HepG2 (cell line): ENCODE measurements at regions not wholly inside any gene's neighbourhood (a gene's known extent, or its start where the extent isn't known, plus 50 kb on each side); places are given as distances from the start of the nearest gene placed in this dataset.

Experiments used
- ATAC-seq: fragments of 200-7000 bp; cut with Tn5 transposase; 3 replicates; pipeline ENCODE4 v1.9.1; 2020; ENCODE audit warnings: mild to moderate bottlenecking, moderate library complexity
- BruUV-seq: library from RNA; stranded (reverse); fragments of 400-500 nt; replicated peaks from 2 replicates; lab custom pipeline; 2021; lab: Mats Ljungman, UMichigan
- CTCF ChIA-PET: fragments of 300-600 bp; formaldehyde crosslinking; extraction: SDS; loops from one replicate; lab custom pipeline; 2021; ENCODE audit warnings: low total read pairs, inconsistent platforms, low intra/inter-chr PET ratio; lab: Yijun Ruan, JAX
- POLR2A ChIA-PET: fragments of 350-600 bp; sonication (Branson Sonifier 250); formaldehyde crosslinking; loops from one replicate; lab custom pipeline; 2020; ENCODE audit warnings: antibody characterized with exemption, inconsistent platforms; lab: Yijun Ruan, JAX
- DNase-seq: peaks from one replicate; pipeline ENCODE4 v3.0.0-alpha.2; 2015; ENCODE audit warnings: low spot score
- FAIRE-seq: peaks from 3 replicates; lab custom pipeline; 2011; peaks lifted over from hg19 to GRCh38; lab: Jason Lieb, UNC
- H2AFZ ChIP-seq: one replicate; pipeline ENCODE4 v1.6.1; 2011; ENCODE audit warnings: low read length, inconsistent platforms
- H3K27ac ChIP-seq: fragments of 300-600 bp; 3 replicates; pipeline ENCODE4 v1.8.0; 2011; ENCODE audit warnings: mixed run types, mild to moderate bottlenecking, mixed read lengths, low read length, inconsistent platforms; ENCODE audit not compliant: insufficient read depth; ENCODE audit errors: extremely low read length
- H3K27me3 ChIP-seq, 2 experiments: fragments of 200-600 bp in 1 of 2; 2 replicates in 1 of 2; 3 replicates in 1 of 2; pipeline versions ENCODE4 v1.6.0 to v1.8.0; 2011; ENCODE audit warnings: low read length in 2 of 2, mild to moderate bottlenecking in 2 of 2, moderate library complexity in 2 of 2, inconsistent platforms in 1 of 2; ENCODE audit not compliant: insufficient read depth in 2 of 2, control insufficient read depth in 1 of 2
- H3K36me3 ChIP-seq, 2 experiments: fragments of 200-600 bp in 1 of 2; replicated peaks in 1 of 2; 2 replicates in 1 of 2; 3 replicates in 1 of 2; pipeline versions ENCODE4 v1.5.1 to v1.8.0; 2011; ENCODE audit warnings: low read length in 2 of 2, inconsistent platforms in 1 of 2; ENCODE audit not compliant: insufficient read depth in 2 of 2, control insufficient read depth in 1 of 2
- H3K4me1 ChIP-seq: 2 replicates; pipeline ENCODE4 v1.5.1; 2012; ENCODE audit warnings: low read length, inconsistent platforms; ENCODE audit not compliant: insufficient read depth
- H3K4me2 ChIP-seq: 2 replicates; pipeline ENCODE4 v1.6.0; 2011; ENCODE audit warnings: low read depth, low read length, inconsistent platforms
- H3K4me3 ChIP-seq, 3 experiments: fragments of 200-600 bp in 1 of 3; sonication (generic), shearing (Covaris generic) in 1 of 3; replicated peaks in 1 of 3; 2 replicates each; pipeline ENCODE4 v1.5.1; 2011 to 2016; ENCODE audit warnings: low read length in 3 of 3, inconsistent platforms in 2 of 3, low read depth in 2 of 3, mild to moderate bottlenecking in 2 of 3, control low read depth in 1 of 3, mixed read lengths in 1 of 3; ENCODE audit not compliant: insufficient read depth in 1 of 3
- H3K79me2 ChIP-seq: one replicate; pipeline ENCODE4 v1.6.1; 2011; ENCODE audit warnings: low read length, inconsistent platforms; ENCODE audit not compliant: insufficient read depth
- H3K9ac ChIP-seq: 2 replicates; pipeline ENCODE4 v1.6.0; 2011; ENCODE audit warnings: mild to moderate bottlenecking, low read depth, low read length, inconsistent platforms; ENCODE audit not compliant: insufficient read depth
- H3K9me3 ChIP-seq: 2 replicates; pipeline ENCODE4 v1.5.1; 2012; ENCODE audit warnings: mild to moderate bottlenecking, low read length
- H4K20me1 ChIP-seq: 2 replicates; pipeline ENCODE4 v1.6.0; 2011; ENCODE audit warnings: inconsistent platforms, mild to moderate bottlenecking, low read length, moderate library complexity; ENCODE audit not compliant: insufficient read depth
- E2F1 ChIP-seq: sonication (generic); formaldehyde crosslinking; IDR thresholded peaks from 2 replicates; pipeline ENCODE4 v1.5.0; 2020; ENCODE audit warnings: missing genetic modification reagents
- HNF1A ChIP-seq, 2 experiments: sonication (generic) in 1 of 2; formaldehyde crosslinking in 1 of 2; IDR thresholded peaks; 2 replicates each; pipeline versions ENCODE4 v1.4.0 to v1.6.1; 2016 to 2020; ENCODE audit warnings: borderline replicate concordance in 1 of 2, low read depth in 1 of 2, mild to moderate bottlenecking in 1 of 2, missing genetic modification reagents in 1 of 2
- MAF1 ChIP-seq: sonication (generic); formaldehyde crosslinking; IDR thresholded peaks from 2 replicates; pipeline ENCODE4 v1.5.0; 2020; ENCODE audit warnings: missing genetic modification reagents, borderline replicate concordance
- NFIB ChIP-seq: sonication (generic); formaldehyde crosslinking; IDR thresholded peaks from 2 replicates; pipeline ENCODE4 v1.9.0; 2021; ENCODE audit warnings: missing genetic modification reagents, mild to moderate bottlenecking, borderline replicate concordance
- PTBP1 ChIP-seq: fragments of 200-400 bp; formaldehyde crosslinking; IDR thresholded peaks from 2 replicates; pipeline ENCODE4 v1.6.1; 2018; ENCODE audit warnings: low read length, low read depth; ENCODE audit not compliant: poor library complexity, severe bottlenecking
- YEATS4 ChIP-seq: sonication (generic); formaldehyde crosslinking; IDR thresholded peaks from 2 replicates; pipeline ENCODE4 v1.4.0; 2020; ENCODE audit warnings: missing genetic modification reagents, borderline replicate concordance
- ZBTB25 ChIP-seq: IDR thresholded peaks from 2 replicates; pipeline ENCODE4 v1.6.1; 2018; ENCODE audit warnings: missing genetic modification reagents
- ZHX2 ChIP-seq, 2 experiments: sonication (generic) in 1 of 2; formaldehyde crosslinking in 1 of 2; IDR thresholded peaks; 2 replicates each; pipeline versions ENCODE4 v1.6.1 to v1.9.0; 2014 to 2022; ENCODE audit warnings: antibody characterized with exemption in 1 of 2, borderline replicate concordance in 1 of 2, inconsistent platforms in 1 of 2, low read depth in 1 of 2, missing genetic modification reagents in 1 of 2
- WGBS: methylation state at CpG from one replicate; pipeline ENCODE4 v1.1.6; 2017; ENCODE audit warnings: low lambda C conversion rate; 5-methylcytosine and 5-hydroxymethylcytosine counted together
- in situ Hi-C: cut with HindIII; loops from 2 replicates; pipeline ENCODE4 v1.10.0; 2017; ENCODE audit warnings: low pct_unique_long_range_greater_than_20kb; ENCODE audit not compliant: extremely low pct_ligation_motif_present
- intact Hi-C: fragments of 100-400 bp; cut with micrococcal nuclease; formaldehyde crosslinking; loops from one replicate; pipeline ENCODE4 v1.10.0; 2022; ENCODE audit not compliant: unreplicated experiment

GRCh38 chr6:3912361-3913076 is 63.3 kb downstream of the FAM50B start:
- peaks cover 84% of the 10 kb centered on the region for H3K4me1 ChIP-seq
- BruUV-seq: TSS peak; percentile 48
- H3K79me2 ChIP-seq: peaks cover 13% of the 10 kb centered on the region
- DNase-seq: peak; percentile 30
- intact Hi-C loops: loop anchor here (1.0 kb wide), 5 partner anchors 21 to 164 kb away; no protein-coding TSS in a partner anchor
- CTCF ChIA-PET: interaction anchor here (1.2 kb wide), 1 partner anchor 164 kb away, joined by 3 read pairs; no protein-coding TSS in a partner anchor
- H3K36me3 ChIP-seq: no peaks in the 10 kb centered on the region
- in situ Hi-C loops: no loop called here
- WGBS: 36% methylated on average over 3 of the region's 3 CpGs
- H4K20me1 ChIP-seq: no peaks in the 10 kb centered on the region
- POLR2A ChIA-PET: interaction anchor here (0.7 to 4.5 kb wide), 36 partner anchors 10 to 557 kb away, joined by 3 to 49 read pairs (median 9); partner anchors contain the start of gene FAM50B
- H3K27me3 ChIP-seq: no peaks in the 10 kb centered on the region
- H3K4me3 ChIP-seq: peak overlapping the region in 1 of 3 experiments; percentile 34; a peak in 1 of 6 replicates
- ATAC-seq: peak; percentile 11
- H2AFZ ChIP-seq: no peak overlapping the region
- peak overlapping the region; percentile 94 for H3K27ac ChIP-seq
- peaks cover 16% of the 10 kb centered on the region for H3K9me3 ChIP-seq
- H3K4me2 ChIP-seq: peak overlapping the region; percentile 69
- no peak for FAIRE-seq
- H3K9ac ChIP-seq: peak overlapping the region; percentile 69
- TF ChIP-seq MAF1 (CRISPR knock-in tag) (no peak), PTBP1 (no peak), E2F1 (CRISPR knock-in tag) (no peak), YEATS4 (CRISPR knock-in tag) (peak; percentile 42; the same call in 1 of the 2 replicates), HNF1A (IDR thresholded peaks at IDR 0.05; ENCODE audit: low read depth) (no peak), HNF1A (CRISPR knock-in tag; IDR thresholded peaks at IDR 0.05; ENCODE audit: borderline replicate concordance) (0 out of 2 replicates have a peak, but pooled peaks have one; percentile 1), ZHX2 (IDR thresholded peaks at IDR 0.05; ENCODE audit: low read depth) (no peak), ZHX2 (CRISPR knock-in tag; IDR thresholded peaks at IDR 0.05; ENCODE audit: borderline replicate concordance) (0 out of 2 replicates have a peak, but pooled peaks have one; percentile 52), NFIB (CRISPR knock-in tag) (no peak), ZBTB25 (CRISPR knock-in tag) (0 out of 2 replicates have a peak, but pooled peaks have one; percentile 4)
